ENCODE measurements at regions not wholly inside any gene's neighbourhood (a gene's known extent, or its start where the extent isn't known, plus 50 kb on each side); places are given as distances from the start of the nearest gene placed in this dataset.

- DNase-seq (ENCODE audit: low read depth, low spot score): no peak
These were observed 153.7 kb upstream of the GADL1 start for GRCh38 chr3:31048143-31048542.

GRCh38 chr3:31050296-31050695 is 155.8 kb upstream of the GADL1 start:
- no peak for DNase-seq (ENCODE audit: low read depth, low spot score)

GRCh38 chr3:31051226-31051625 is 156.8 kb upstream of the GADL1 start:
- DNase-seq (ENCODE audit: low read depth, low spot score): no peak

- DNase-seq (ENCODE audit: low read depth, low spot score): no peak
These were observed 158.8 kb upstream of the GADL1 start for GRCh38 chr3:31053299-31053698.

- no peak for DNase-seq (ENCODE audit: low read depth, low spot score)
These were observed 159.6 kb upstream of the GADL1 start for GRCh38 chr3:31054032-31054431.

- DNase-seq (ENCODE audit: low read depth, low spot score): no peak
These were observed 161.3 kb upstream of the GADL1 start for GRCh38 chr3:31055757-31056156.

GRCh38 chr3:31057891-31058290 is 163.4 kb upstream of the GADL1 start:
- DNase-seq (ENCODE audit: low read depth, low spot score): no peak

- DNase-seq (ENCODE audit: low read depth, low spot score): no peak
These were observed 169.6 kb upstream of the GADL1 start for GRCh38 chr3:31064021-31064420.

- DNase-seq (ENCODE audit: low read depth, low spot score): no peak
These were observed 171.3 kb upstream of the GADL1 start for GRCh38 chr3:31065765-31066164.

- DNase-seq (ENCODE audit: low read depth, low spot score): no peak
These were observed 172.5 kb upstream of the GADL1 start for GRCh38 chr3:31067004-31067403.

GRCh38 chr3:31075471-31075870 is 181.0 kb upstream of the GADL1 start:
- no peak for DNase-seq (ENCODE audit: low read depth, low spot score)

- DNase-seq (ENCODE audit: low read depth, low spot score): no peak
These were observed 181.4 kb upstream of the GADL1 start for GRCh38 chr3:31075876-31076275.

- DNase-seq (ENCODE audit: low read depth, low spot score): no peak
These were observed 182.7 kb upstream of the GADL1 start for GRCh38 chr3:31077021-31077601.

- no peak for DNase-seq (ENCODE audit: low read depth, low spot score)
These were observed 183.4 kb upstream of the GADL1 start for GRCh38 chr3:31077826-31078225.

- no peak for DNase-seq (ENCODE audit: low read depth, low spot score)
These were observed 185.2 kb upstream of the GADL1 start for GRCh38 chr3:31079689-31080088.

- no peak for DNase-seq (ENCODE audit: low read depth, low spot score)
These were observed 186.7 kb upstream of the GADL1 start for GRCh38 chr3:31081018-31081662.

- no peak for DNase-seq (ENCODE audit: low read depth, low spot score)
These were observed 191.7 kb upstream of the GADL1 start for GRCh38 chr3:31086148-31086547.

GRCh38 chr3:31086698-31087097 is 192.2 kb upstream of the GADL1 start:
- DNase-seq (ENCODE audit: low read depth, low spot score): no peak

GRCh38 chr3:31091748-31092147 is 197.3 kb upstream of the GADL1 start:
- no peak for DNase-seq (ENCODE audit: low read depth, low spot score)

GRCh38 chr3:31092748-31093589 is 198.5 kb upstream of the GADL1 start:
- DNase-seq (ENCODE audit: low read depth, low spot score): no peak

- no peak for DNase-seq (ENCODE audit: low read depth, low spot score)
These were observed 199.1 kb upstream of the GADL1 start for GRCh38 chr3:31093606-31094005.

GRCh38 chr3:31094048-31094447 is 199.6 kb upstream of the GADL1 start:
- DNase-seq (ENCODE audit: low read depth, low spot score): no peak

- DNase-seq (ENCODE audit: low read depth, low spot score): no peak
These were observed 200.8 kb upstream of the GADL1 start for GRCh38 chr3:31095255-31095654.
